ENCODE measurements at regions not wholly inside any gene's neighbourhood (a gene's known extent, or its start where the extent isn't known, plus 50 kb on each side); places are given as distances from the start of the nearest gene placed in this dataset.

DNA sequence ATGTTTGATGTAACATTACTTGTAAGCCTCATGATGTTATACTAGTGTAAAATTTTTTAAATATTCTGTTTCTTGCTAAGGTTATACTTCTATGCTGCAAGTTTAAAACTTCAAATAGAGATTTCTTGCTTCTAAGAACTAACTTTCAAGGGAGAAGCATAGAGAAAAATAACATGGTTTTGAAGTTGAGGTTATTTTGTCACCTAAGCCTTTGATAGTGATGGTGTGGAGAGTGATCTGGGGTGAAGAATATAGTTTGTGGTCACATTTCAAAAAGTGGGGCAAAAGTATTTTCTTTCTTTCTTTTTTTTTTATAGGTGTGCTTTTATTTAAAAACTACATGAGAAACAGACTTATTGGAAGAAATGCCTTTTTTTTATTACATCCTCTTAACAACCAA lies 162.4 kb downstream of the GATA3 start:
- TF ChIP-seq ZC3H10 (CRISPR knock-in tag; IDR thresholded peaks at IDR 0.05): no peak
- TF ChIP-seq, protein P1, sequence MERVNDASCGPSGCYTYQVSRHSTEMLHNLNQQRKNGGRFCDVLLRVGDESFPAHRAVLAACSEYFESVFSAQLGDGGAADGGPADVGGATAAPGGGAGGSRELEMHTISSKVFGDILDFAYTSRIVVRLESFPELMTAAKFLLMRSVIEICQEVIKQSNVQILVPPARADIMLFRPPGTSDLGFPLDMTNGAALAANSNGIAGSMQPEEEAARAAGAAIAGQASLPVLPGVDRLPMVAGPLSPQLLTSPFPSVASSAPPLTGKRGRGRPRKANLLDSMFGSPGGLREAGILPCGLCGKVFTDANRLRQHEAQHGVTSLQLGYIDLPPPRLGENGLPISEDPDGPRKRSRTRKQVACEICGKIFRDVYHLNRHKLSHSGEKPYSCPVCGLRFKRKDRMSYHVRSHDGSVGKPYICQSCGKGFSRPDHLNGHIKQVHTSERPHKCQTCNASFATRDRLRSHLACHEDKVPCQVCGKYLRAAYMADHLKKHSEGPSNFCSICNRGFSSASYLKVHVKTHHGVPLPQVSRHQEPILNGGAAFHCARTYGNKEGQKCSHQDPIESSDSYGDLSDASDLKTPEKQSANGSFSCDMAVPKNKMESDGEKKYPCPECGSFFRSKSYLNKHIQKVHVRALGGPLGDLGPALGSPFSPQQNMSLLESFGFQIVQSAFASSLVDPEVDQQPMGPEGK (CRISPR knock-in tag; IDR thresholded peaks at IDR 0.05; ENCODE audit: borderline replicate concordance): no peak
- TF ChIP-seq RARB (CRISPR knock-in tag; IDR thresholded peaks at IDR 0.05): no peak
- no peak for TF ChIP-seq ZNF70 (CRISPR knock-in tag; IDR thresholded peaks at IDR 0.05)
- TF ChIP-seq SNAI2 (CRISPR knock-in tag; IDR thresholded peaks at IDR 0.05): no peak
- TF ChIP-seq, protein P2, sequence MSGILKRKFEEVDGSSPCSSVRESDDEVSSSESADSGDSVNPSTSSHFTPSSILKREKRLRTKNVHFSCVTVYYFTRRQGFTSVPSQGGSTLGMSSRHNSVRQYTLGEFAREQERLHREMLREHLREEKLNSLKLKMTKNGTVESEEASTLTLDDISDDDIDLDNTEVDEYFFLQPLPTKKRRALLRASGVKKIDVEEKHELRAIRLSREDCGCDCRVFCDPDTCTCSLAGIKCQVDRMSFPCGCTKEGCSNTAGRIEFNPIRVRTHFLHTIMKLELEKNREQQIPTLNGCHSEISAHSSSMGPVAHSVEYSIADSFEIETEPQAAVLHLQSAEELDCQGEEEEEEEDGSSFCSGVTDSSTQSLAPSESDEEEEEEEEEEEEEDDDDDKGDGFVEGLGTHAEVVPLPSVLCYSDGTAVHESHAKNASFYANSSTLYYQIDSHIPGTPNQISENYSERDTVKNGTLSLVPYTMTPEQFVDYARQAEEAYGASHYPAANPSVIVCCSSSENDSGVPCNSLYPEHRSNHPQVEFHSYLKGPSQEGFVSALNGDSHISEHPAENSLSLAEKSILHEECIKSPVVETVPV (CRISPR knock-in tag; IDR thresholded peaks at IDR 0.05): no peak
- TF ChIP-seq PPARA (CRISPR knock-in tag; IDR thresholded peaks at IDR 0.05; ENCODE audit: borderline replicate concordance): no peak
- no peak for TF ChIP-seq OSR1 (CRISPR knock-in tag; IDR thresholded peaks at IDR 0.05)
- TF ChIP-seq TOX (CRISPR knock-in tag; IDR thresholded peaks at IDR 0.05; ENCODE audit: borderline replicate concordance): no peak
- no peak for TF ChIP-seq ZFP30 (CRISPR knock-in tag; IDR thresholded peaks at IDR 0.05)
- TF ChIP-seq, protein P3, sequence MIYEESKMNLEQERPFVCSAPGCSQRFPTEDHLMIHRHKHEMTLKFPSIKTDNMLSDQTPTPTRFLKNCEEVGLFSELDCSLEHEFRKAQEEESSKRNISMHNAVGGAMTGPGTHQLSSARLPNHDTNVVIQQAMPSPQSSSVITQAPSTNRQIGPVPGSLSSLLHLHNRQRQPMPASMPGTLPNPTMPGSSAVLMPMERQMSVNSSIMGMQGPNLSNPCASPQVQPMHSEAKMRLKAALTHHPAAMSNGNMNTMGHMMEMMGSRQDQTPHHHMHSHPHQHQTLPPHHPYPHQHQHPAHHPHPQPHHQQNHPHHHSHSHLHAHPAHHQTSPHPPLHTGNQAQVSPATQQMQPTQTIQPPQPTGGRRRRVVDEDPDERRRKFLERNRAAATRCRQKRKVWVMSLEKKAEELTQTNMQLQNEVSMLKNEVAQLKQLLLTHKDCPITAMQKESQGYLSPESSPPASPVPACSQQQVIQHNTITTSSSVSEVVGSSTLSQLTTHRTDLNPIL (CRISPR knock-in tag; IDR thresholded peaks at IDR 0.05; ENCODE audit: low read depth): no peak
- no peak for TF ChIP-seq ARNTL (CRISPR knock-in tag; IDR thresholded peaks at IDR 0.05; ENCODE audit: borderline replicate concordance, low read depth)
